ENCODE measurements at regions not wholly inside any gene's neighbourhood (a gene's known extent, or its start where the extent isn't known, plus 50 kb on each side); places are given as distances from the start of the nearest gene placed in this dataset.

DNA sequence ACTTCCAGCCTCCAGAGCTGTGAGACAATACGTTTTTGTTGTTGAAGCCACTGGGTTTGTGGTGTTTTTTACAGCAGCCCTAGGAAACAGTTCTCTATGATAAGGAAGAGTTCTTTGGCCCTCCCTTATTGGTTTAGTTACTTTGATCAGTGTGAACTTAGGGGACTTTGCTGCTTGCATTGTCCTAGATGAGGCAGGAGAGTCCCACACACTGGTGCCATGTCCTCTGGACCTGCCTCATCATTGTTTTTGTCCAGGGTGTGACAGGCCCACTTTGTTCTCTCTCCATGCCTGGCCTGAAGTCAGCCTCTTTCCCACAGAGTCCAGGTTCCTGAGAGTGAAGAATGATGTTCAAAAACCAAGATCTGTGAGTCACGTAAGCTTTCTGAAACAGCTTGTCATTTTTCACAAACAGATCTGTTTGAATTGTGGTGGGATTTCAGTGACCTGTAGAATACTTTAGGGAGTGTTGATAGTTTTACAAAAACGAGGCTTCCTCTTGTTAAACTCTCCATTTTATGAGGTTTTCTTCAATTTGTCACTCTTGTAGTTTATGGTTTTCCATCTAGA is 63.8 kb downstream of the ING1 start (continued):
- no peak for TF ChIP-seq FOXA2 (IDR thresholded peaks at IDR 0.05)
- TF ChIP-seq EGR1 (IDR thresholded peaks at IDR 0.05; ENCODE audit: low read depth in 2 of 2): no peak
- TF ChIP-seq, protein P1, sequence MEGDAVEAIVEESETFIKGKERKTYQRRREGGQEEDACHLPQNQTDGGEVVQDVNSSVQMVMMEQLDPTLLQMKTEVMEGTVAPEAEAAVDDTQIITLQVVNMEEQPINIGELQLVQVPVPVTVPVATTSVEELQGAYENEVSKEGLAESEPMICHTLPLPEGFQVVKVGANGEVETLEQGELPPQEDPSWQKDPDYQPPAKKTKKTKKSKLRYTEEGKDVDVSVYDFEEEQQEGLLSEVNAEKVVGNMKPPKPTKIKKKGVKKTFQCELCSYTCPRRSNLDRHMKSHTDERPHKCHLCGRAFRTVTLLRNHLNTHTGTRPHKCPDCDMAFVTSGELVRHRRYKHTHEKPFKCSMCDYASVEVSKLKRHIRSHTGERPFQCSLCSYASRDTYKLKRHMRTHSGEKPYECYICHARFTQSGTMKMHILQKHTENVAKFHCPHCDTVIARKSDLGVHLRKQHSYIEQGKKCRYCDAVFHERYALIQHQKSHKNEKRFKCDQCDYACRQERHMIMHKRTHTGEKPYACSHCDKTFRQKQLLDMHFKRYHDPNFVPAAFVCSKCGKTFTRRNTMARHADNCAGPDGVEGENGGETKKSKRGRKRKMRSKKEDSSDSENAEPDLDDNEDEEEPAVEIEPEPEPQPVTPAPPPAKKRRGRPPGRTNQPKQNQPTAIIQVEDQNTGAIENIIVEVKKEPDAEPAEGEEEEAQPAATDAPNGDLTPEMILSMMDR (IDR thresholded peaks at IDR 0.05; ENCODE audit: low read depth, low read length, missing input control): no peak
- no peak for TF ChIP-seq JUND (IDR thresholded peaks at IDR 0.05)
- TF ChIP-seq SP1 (IDR thresholded peaks at IDR 0.05): no peak
- TF ChIP-seq TAF1 (conservative IDR thresholded peaks at IDR 0.05): no peak
- no peak for TF ChIP-seq RAD21 (IDR thresholded peaks at IDR 0.05)

DNA sequence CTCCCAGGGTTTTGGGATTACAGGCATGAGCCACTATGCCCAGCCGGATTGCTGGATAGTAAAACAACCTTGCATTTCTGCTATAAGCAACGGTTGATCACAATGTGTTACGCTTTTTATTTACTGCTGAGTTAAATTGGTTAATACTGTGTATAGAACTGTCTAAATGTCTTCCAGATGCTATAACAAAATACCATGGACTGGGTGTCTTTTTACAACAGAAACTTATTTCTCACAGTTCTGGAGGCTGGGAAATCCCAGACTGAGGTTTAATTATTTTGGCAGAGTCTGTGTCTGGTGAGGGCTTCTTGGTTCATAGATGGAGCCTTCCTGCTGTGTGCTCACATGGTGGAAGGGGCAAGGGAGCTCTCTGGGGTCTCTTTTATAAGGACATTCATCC is 65.5 kb downstream of the ING1 start:
- Histone ChIP-seq H3K4me1 (ENCODE audit: control insufficient read depth in 4 of 4, insufficient read depth in 4 of 4, low read length in 3 of 4) (no peaks in the 10 kb centered on the region), H3K4me3 (ENCODE audit: low read depth in 1 of 3, low read length in 3 of 3) (no peak overlapping the region), H3K27me3 (ENCODE audit: control insufficient read depth in 4 of 4, insufficient read depth in 4 of 4, low read length in 3 of 4) (no peaks in the 10 kb centered on the region), H3K9ac (ENCODE audit: low read depth in 1 of 2, low read length in 2 of 2) (no peak overlapping the region), H3K9me3 (ENCODE audit: control insufficient read depth in 4 of 4, low read length in 3 of 4) (no peaks in the 10 kb centered on the region), H3K27ac (ENCODE audit: low read depth in 1 of 2, low read length in 2 of 2) (no peak overlapping the region), H3K36me3 (ENCODE audit: control insufficient read depth in 4 of 4, insufficient read depth in 3 of 4, low read depth in 1 of 4, low read length in 3 of 4) (no peaks in the 10 kb centered on the region)
- no peak for TF ChIP-seq ATF3 (IDR thresholded peaks at IDR 0.05)
- no peak for TF ChIP-seq SP1 (IDR thresholded peaks at IDR 0.05)
- no peak for TF ChIP-seq NR2F2 (IDR thresholded peaks at IDR 0.05)
- no peak for TF ChIP-seq YY1 (IDR thresholded peaks at IDR 0.05)
- TF ChIP-seq GABPA (IDR thresholded peaks at IDR 0.05 in 1 of 2, conservative IDR thresholded peaks at IDR 0.05 in 1 of 2): no peak
- TF ChIP-seq MAX (IDR thresholded peaks at IDR 0.05): no peak
- TF ChIP-seq ZBTB33 (IDR thresholded peaks at IDR 0.05): no peak
- no peak for TF ChIP-seq RXRA (IDR thresholded peaks at IDR 0.05)
- TF ChIP-seq HNF4A (conservative IDR thresholded peaks at IDR 0.05): no peak
- TF ChIP-seq, protein P2, sequence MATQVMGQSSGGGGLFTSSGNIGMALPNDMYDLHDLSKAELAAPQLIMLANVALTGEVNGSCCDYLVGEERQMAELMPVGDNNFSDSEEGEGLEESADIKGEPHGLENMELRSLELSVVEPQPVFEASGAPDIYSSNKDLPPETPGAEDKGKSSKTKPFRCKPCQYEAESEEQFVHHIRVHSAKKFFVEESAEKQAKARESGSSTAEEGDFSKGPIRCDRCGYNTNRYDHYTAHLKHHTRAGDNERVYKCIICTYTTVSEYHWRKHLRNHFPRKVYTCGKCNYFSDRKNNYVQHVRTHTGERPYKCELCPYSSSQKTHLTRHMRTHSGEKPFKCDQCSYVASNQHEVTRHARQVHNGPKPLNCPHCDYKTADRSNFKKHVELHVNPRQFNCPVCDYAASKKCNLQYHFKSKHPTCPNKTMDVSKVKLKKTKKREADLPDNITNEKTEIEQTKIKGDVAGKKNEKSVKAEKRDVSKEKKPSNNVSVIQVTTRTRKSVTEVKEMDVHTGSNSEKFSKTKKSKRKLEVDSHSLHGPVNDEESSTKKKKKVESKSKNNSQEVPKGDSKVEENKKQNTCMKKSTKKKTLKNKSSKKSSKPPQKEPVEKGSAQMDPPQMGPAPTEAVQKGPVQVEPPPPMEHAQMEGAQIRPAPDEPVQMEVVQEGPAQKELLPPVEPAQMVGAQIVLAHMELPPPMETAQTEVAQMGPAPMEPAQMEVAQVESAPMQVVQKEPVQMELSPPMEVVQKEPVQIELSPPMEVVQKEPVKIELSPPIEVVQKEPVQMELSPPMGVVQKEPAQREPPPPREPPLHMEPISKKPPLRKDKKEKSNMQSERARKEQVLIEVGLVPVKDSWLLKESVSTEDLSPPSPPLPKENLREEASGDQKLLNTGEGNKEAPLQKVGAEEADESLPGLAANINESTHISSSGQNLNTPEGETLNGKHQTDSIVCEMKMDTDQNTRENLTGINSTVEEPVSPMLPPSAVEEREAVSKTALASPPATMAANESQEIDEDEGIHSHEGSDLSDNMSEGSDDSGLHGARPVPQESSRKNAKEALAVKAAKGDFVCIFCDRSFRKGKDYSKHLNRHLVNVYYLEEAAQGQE (IDR thresholded peaks at IDR 0.05): no peak
- TF ChIP-seq, protein P1 (IDR thresholded peaks at IDR 0.05; ENCODE audit: low read depth, low read length, missing input control): no peak
- no peak for TF ChIP-seq RAD21 (IDR thresholded peaks at IDR 0.05)
- no peak for TF ChIP-seq FOXA1 (IDR thresholded peaks at IDR 0.05)
- TF ChIP-seq FOXA2 (IDR thresholded peaks at IDR 0.05): no peak
- 94% methylated on average over 3 of the region's 3 CpGs for WGBS
- DNase-seq (ENCODE audit: low spot score): no peak
